GM04503 (cell line): ENCODE measurements at regions not wholly inside any gene's neighbourhood (a gene's known extent, or its start where the extent isn't known, plus 50 kb on each side); places are given as distances from the start of the nearest gene placed in this dataset.

Experiments used
- DNase-seq: peaks from one replicate; pipeline ENCODE4 v3.0.0-alpha.2; 2012; ENCODE audit warnings: low read depth

DNA sequence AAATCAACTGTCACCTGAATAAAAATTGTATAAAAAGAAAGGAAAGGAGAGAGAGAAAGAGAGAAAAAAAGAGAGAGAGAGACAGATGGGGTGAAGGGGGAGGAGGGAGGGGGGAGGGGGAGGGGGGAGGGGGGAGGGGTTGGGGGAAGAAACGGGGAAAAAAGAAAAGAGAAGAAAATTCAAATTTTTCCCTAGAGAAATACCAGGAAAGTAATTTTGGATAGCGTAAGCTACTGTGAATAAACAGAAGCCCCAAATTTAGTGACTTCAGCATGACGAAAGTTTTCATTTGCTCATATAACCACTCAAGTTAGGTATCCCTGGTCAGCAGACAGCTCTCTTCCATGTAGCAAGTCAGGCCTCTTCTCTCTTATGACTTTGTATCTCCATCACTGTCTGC, 289.4 kb upstream of the MYOCD start:
- DNase-seq, result no peak

DNA sequence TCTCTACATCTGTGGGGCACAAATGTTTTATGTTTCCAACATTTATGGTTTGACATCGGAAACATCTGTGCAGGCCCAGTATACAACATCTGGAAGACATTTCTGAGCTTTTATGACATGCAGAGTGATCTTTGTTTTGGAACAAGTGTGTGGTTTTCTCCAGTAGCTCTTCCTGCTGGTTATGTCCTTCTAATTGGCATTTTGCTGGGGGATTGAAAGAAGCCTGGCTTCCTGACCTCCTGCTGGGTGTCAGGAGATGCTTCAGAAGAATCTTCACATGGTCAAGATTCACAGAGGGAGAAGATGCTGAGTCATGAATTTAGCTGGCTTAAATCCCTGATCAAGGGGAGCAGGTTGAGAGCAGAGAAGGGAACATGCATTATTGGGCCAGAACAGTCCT, 279.5 kb upstream of the MYOCD start:
- DNase-seq, result no peak

DNA sequence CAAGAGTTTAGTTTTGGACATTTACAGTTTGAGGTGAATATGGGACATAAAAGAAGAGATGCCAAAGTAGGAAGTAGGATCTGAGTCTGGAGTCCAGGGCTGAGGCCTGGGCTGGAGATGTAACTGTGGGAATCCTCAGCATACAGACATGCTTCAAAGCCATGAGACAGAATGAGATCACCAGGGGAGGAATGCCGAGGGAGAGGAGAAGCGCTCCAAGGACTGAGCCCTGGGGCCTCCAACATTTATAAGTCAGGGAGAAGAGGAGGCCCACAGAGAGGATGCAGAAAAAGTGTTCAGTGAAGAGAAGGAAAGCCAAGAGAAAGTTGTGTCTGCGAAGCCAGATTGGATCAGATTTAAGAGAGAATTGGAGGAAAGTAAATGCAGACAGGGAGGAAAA, 277.5 kb upstream of the MYOCD start:
- DNase-seq, result peak; percentile 23

DNA sequence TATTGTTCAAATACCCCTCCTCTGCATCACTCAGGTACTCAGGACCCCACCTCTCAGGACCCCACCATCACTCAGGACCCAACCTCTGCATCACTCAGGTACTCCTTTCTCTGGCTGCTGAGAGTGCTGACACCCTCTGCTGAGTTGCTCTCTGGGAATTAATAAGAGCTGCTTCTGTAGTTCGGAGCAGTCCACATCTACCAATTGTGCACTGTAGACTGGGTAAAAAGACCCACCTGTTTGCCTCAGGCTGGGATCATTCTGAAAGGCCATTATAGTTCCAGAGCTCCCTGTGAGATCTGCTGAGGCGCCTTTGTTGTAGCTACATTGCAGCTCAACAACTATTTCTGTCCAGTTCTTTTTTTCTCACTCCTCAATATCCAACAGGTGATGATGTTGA, 276.3 kb upstream of the MYOCD start:
- no peak for DNase-seq

DNA sequence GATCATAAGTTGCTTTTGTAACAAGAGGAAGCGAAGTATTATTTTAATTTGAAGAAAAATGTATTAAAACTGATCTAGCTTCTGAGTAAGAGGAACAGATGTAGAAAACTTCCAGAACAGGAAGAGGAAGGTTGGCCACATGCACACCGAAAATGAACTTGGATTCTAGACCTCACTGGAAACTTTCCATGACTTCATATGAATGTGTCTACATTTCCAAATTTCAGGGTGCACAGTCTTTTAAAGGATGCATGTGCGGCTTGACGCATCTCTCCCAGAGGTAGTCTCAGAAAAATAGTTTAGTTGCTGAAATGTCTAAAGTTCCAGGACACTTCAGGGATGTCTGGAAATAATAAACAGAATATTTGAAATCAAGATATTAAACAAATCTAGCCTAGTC, 275.1 kb upstream of the MYOCD start:
- DNase-seq, result no peak

DNA sequence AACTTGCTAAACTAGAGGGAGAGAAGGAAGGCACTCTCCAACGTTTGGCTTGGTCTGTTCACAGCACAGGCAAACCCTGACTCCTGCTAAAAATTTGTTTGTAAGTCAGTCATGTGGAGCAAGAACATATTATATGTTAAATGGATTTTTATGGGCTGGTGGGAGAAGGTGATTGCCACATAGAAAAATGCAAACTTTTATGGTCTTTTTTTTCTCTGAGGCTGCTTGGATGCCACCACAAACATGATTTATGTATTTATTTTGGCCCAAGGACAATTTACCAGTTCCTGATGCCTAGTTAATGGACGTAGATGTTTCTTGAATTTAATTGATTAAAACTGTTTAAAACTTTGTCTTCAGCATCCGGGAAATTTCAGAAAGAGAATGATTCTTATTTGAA, 274.2 kb upstream of the MYOCD start:
- no peak for DNase-seq

DNA sequence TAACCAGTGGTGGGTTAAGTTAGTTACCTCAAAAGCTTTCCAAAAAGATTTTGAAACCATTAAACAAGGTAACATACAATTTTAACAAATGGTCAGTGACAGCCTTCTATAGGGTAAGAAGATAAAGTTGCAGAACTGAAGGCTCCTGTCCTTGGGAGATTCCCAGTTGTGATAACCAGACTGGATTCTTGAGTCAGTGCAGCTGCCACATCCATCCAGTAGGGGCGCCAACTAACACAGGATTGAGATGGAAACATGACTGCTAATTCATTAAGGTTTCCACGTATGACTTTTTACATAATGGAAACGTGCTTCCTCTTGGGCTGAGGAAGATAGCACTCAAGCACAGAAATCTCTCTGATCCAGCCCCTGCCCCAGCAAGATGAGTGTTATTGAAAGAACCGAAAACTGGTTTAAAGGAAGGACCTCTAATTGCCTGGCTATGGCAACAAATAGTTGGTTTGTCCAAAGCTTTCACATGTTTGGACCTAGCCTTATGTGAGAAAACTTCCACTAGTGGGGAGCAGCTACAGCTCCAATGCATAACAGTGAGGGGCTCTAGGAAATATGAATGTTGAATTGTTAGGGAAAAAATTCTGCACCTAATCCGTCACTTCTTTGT, 269.8 kb upstream of the MYOCD start:
- DNase-seq, result no peak

DNA sequence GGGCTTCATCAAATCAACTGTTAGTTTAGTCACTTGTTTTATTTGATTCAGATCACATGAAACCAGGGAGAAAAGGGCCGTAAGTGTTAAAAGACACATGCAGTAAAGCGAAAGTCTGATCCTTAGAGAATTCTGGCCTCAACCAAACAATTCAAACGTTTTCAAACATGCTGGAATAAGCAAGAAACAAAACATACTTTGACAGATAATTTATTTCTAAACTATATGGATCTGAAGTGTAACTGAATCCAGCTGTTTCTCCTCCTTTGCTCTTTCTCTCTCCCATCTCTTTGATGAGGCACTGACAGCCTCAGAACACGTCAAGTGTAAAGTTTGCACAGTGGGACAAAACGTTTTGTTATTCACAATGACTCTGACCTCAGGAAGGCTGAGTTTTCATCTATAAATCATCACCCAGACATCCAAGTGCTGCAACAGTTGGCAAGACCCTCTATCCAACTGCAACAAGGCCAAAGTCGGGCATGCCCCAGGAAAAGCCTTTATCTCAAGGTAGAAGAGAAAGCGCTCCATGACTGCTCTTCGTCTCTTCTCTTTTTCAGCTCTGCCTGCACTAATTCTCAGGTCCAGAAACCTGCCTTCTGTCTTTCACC, 267.1 kb upstream of the MYOCD start:
- no peak for DNase-seq

DNA sequence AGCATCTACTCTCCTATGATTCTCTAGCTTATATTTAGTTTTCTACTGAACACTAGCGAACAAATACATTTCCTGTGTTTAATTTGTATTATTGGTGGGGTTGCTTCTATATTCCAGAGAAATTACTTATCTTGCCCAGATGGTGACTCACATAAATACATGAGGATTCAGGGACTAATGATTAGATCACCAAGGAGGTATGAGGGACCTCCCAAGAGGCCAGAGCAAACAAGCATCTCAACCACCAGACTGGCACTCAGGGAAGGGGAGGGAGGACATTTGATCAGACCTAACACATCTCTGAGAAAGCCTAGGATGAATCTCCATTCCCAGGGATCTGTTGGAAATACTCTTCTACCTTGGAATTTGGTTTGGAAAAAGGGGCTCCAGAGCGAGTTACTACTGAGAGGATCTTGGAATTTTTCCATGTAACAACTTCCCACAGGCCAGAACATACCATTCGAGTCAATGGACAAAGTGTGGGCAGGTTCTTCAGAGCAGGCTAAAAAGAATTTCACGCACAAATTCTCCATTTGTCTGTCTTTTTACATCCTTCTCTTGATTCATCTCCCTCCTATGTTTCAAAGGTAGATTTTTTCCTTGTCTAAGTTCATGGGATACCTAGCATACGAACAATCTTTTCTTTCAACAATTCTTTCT, 262.6 kb upstream of the MYOCD start:
- DNase-seq, result no peak

DNA sequence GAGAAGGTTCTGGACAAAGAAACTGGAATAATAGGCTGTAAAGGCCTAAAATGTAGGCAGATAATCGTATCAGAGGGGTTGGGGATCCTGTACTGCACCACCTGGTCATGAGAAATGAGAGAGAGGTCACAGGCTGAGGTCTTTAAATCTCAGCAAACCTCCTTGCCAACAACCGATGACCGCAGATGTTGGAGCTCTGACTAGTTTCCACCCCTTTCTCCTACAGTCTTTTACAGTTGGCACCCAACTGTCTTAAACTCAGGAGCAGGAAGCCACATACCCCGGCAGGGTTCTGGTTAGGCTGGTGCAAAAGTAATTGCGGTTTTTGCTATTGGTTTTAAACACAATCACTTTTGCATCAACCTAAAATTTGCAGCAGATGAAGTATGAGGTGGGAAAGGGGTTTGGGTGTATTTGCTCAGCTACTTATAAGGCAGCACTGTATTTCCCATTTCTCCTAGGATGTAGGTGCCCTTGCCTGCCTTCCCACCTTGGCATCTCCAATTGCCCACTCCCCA, 261.8 kb upstream of the MYOCD start:
- DNase-seq, result no peak

DNA sequence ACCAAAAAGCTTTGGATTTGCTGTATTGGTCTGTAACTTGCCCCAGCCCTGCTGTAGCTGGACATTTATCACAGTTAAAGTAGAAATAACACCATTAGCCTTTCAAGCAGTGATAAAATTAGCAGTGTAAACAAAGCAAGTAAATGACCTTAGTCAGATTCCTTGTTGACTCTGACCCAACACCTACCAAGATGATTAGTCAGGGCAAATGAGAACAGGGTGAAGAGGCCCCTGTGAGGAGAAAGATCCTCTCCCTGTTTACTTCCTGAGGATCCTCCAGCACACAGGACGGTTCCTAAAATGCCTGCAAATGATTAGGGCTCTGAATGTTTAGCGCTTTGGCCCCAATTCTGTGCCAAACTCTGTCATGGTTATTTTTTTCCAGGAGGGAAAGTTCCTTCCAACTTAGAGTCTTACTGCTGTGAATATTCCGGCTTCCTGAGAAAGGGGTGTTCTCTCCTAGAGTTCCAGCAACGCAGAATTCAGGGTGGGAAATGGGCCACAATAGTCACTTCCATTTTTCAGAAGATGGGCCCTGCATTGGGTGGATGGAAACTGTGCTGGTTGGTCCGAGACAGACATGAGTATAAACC, 259.0 kb upstream of the MYOCD start:
- DNase-seq, result no peak

DNA sequence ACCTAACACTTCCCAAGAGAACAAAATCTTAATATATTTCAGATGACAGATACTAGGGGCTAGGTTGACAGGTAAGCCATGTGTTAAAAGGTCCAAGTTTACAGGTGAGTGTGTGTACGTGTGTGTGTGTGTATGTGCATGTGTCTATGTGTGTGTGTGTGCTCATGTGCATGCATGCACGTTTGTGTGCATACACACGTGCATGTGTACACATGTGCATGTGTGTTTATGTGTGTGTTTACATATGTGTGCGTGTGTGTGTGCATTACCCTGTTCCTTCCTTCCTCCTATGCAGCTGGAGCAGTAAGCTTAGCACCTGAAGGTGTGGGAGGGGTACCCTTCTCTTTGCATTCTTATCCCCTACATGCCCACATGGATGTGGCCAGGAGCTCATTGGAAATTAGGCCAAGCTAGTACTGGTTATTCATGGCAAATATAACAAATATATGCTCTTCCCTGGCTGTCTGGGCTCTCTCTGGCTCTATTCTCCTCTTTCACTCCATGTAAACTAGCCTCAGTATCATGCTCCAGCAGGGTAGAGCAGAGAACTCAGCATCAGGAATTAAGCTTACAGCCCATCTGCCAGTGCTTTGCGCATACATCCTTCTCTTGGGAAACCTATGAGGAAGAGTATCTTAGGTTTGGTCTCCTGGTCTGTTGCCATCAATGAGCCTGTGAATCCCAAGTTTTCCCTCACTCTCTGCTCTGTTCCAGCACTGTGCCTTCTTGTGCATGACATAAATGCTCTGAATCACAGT, 258.0 kb upstream of the MYOCD start:
- no peak for DNase-seq

DNA sequence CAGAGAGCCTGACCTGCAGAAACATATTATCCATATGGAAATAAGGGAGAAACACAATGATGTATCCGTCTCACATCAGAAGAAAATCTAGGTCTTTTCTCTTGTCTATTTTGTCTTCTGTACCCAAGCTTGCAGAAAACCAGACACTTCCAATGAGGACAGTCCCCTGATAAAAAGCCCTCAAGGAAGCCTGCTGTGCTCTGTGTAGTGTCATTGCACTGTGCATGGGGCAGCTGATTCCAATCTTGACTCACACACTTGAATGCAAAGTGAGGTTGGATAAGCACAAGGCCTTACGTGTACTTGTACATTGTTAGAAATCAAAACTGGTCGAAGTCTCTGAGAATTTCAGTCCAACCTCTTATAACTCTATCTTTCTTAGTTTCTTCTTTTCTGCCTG, 256.6 kb upstream of the MYOCD start:
- no peak for DNase-seq

DNA sequence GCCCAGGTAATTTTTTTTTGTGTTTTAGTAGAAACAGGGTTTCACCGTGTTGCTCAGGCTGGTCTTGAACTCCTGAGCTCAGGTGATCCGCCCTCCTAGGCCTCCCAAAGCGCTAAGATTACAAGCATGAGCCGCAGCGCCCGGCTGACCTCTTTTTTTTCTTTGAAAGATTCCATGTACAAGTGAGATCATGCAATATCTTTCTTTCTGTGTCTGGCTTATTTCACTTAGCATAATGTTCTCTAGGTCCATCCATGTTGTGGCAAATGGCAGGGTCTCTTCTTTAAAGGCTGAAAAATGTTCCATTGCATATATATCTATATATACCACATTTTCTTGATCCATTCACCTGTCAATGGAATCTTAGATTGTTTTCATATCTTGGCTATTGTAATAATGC, 255.0 kb upstream of the MYOCD start:
- DNase-seq, result no peak

DNA sequence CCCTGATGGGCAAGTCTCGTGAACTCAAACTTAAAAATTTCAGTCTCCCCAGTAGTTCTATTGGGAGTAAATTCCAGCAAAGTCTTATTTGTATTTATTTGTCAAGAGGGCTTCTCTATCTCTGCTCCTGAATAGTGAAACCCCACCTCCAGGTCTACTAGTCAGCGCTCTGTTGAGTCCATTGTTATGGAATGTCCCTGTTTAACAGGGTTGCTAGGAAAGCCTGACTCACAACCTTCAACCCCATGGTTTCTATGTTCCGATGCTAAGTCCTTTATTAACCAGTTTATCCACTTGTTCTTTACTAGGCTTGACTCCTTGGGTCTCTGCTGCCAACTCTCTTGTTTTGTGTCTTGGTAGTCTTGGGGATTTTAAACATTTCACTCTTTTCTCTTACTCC, 250.7 kb upstream of the MYOCD start:
- peak; percentile 23 for DNase-seq

DNA sequence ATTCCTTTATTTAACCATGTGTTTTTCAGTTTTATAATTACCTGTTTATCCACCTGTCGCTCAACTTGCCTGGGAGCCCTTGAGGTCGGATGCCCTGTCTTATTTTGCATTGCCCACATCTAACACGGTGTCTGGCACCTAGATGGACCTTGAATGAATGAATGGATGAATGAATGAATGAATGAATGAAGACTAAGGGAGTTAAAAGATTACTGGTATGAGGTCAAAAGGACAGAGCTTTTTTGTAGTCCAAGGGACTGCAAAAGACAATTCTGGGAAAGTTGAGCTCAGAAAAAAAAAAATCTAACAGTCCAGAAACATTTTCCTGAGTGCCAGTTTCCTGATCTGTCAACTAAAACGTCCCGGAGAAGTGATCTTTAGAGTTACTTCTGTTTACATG, 244.6 kb upstream of the MYOCD start:
- no peak for DNase-seq

DNA sequence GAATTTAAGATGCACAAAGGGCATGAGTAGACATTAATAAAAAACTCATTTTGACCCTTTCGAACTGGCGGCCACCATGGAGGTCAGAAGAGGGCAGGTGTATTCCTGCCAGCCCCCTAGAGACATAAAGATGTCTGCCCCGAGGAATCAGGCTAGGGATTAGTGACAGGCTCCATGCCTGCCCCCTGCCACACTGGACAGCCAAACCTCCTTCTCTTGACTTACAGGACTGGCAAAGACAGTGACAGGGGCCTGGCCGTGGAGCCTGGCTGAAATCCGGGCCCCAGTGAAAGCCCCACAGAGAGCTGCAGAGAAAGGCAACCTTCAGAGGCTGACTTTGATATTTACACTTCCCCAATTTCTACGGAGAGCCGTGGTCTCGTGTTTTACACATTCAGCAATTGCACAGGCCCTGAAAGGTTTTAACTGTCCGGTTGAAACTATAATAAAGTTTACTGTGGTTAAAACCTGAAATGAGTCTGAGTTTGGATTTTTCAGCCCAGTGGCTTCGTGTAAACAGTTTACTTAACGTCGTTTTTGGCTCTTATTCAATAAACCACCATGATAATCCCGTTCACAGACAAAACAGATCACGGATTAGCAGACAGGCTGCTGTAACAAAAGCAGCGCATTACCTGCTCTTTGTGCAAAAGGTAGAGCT, 243.9 kb upstream of the MYOCD start:
- no peak for DNase-seq

DNA sequence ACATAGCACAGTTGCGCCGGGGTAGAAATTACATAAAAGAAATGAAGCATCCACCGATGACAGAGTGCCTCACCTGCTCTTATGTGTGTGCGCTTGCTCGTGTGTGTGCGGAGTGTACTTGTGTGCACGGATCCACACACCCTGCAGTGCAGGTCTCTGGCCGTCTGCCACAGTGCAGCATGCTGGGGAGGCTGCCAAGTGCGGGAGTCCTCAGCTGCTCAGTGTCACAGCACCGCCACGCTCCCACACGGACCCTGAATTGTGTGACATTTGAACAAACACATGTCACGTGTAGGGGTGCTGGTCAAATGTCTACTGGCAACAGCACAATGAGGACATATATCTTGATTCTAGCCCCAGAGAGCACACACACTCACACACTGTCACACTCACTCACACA, 243.0 kb upstream of the MYOCD start:
- no peak for DNase-seq

DNA sequence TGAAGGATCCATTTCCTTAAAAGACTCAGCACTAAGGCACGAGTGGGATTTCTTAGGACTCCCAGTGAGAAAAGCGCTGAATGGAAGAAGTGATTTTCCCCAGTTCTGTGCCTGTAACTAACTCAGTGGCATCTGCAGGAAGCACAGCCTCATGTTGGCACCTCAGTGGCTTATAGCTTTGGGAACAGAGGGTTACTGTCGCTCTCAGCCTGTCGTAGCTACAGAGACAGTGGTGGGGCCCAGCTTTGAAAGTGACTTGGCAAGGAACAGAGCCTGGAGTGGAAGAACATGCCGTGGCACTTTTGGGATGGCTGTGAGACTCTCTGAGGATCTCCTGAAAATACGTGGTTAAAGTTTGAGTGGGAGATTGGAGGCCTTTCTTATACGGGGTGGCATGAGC, 242.4 kb upstream of the MYOCD start:
- no peak for DNase-seq

DNA sequence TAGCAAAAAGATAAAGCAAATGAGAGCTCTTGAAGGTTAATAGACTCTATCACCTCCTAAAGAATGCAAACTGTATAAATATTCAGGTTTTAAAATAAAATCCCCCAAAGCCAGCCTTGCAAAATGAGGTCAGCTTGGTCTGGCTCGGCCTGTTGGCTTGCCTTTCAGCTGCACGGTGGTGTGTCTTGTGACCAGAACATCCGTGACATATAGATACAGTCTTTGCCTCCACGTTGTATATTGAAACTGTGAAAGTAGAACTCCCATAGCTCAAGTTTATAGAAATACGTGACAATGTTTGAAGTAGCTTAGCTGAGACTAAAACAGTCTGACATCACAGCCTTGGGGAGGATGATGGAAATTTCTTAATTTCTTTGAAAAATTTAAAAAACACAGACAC, 236.6 kb upstream of the MYOCD start:
- DNase-seq, result no peak

DNA sequence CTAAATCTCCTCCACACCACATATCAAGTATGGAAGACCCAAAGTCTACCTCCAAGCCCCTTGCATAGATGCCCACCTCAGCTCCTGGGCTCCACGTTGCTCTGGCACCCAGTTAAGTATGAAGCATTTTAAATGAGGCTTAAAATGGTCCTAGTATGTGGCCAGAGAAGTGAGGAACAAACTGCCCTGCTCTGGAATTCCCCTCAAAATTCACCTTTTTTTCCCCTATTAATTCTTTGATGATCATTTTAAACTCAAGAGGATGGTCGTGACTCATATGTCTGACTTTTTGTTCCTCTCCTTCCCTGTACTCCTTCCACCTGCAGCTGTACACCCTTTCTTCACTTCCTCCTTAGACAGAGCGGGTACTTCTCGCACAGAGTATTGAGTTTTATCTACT, 234.5 kb upstream of the MYOCD start:
- no peak for DNase-seq

DNA sequence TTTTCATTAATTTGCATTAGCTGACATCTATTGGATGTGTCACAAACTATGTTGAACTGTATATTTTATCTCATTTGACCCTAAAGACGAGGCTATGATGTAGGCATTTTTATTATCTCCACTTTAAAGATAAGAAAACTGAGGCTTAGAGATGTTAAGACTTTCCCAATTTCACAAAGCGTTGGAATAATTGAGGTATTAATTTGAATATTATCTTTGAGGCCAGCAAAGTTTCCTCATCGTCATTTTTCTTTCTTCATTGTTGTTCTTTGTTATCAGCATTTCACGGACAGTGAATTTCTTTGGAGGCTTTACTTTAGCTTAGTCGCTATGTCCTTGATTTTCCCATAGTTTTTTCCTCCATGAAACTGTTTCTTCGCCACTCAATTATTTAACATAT, 227.5 kb upstream of the MYOCD start:
- DNase-seq, result no peak
